ENCODE measurements at regions not wholly inside any gene's neighbourhood (a gene's known extent, or its start where the extent isn't known, plus 50 kb on each side); places are given as distances from the start of the nearest gene placed in this dataset.

- TF ChIP-seq, protein P1, sequence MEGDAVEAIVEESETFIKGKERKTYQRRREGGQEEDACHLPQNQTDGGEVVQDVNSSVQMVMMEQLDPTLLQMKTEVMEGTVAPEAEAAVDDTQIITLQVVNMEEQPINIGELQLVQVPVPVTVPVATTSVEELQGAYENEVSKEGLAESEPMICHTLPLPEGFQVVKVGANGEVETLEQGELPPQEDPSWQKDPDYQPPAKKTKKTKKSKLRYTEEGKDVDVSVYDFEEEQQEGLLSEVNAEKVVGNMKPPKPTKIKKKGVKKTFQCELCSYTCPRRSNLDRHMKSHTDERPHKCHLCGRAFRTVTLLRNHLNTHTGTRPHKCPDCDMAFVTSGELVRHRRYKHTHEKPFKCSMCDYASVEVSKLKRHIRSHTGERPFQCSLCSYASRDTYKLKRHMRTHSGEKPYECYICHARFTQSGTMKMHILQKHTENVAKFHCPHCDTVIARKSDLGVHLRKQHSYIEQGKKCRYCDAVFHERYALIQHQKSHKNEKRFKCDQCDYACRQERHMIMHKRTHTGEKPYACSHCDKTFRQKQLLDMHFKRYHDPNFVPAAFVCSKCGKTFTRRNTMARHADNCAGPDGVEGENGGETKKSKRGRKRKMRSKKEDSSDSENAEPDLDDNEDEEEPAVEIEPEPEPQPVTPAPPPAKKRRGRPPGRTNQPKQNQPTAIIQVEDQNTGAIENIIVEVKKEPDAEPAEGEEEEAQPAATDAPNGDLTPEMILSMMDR (IDR thresholded peaks at IDR 0.05) = no peak
- no peak for TF ChIP-seq POLR2A (IDR thresholded peaks at IDR 0.05)
Measured at GRCh38 chr1:189669846-189670245, 807.8 kb downstream of the BRINP3 start.

Data from right lobe of liver (tissue), 4 donors.